Endothelial cell of umbilical vein (primary cell): ENCODE measurements at regions not wholly inside any gene's neighbourhood (a gene's known extent, or its start where the extent isn't known, plus 50 kb on each side); places are given as distances from the start of the nearest gene placed in this dataset.

Experiments
- BruUV-seq: library from RNA; stranded (reverse); fragments of 400-500 nt; replicated peaks from 2 replicates; lab custom pipeline; 2021; lab: Mats Ljungman, UMichigan
- CTCF ChIA-PET: fragments of 300-600, 350-600 bp; sonication (Branson Sonifier 250); formaldehyde crosslinking; loops from one replicate; lab custom pipeline; 2021; ENCODE audit warnings: antibody characterized with exemption, inconsistent platforms; lab: Charles Lee
- POLR2A ChIA-PET: fragments of 300-600, 350-600 bp; sonication (Branson Sonifier 250); formaldehyde crosslinking; loops from one replicate; lab custom pipeline; 2021; ENCODE audit warnings: antibody characterized with exemption, inconsistent platforms; lab: Charles Lee
- DNase-seq: peaks from one replicate; pipeline ENCODE4 v3.0.0-alpha.2; 2011; ENCODE audit warnings: low read depth, low spot score
- FAIRE-seq: peaks from 2 replicates; lab custom pipeline; 2011; peaks lifted over from hg19 to GRCh38; lab: Jason Lieb, UNC
- H2AFZ ChIP-seq: 2 replicates; pipeline ENCODE4 v1.6.0; 2012; ENCODE audit warnings: low read depth, low read length, control low read depth, inconsistent platforms
- H3K27ac ChIP-seq: 2 replicates; pipeline ENCODE4 v1.5.1; 2011; ENCODE audit warnings: low read depth, mild to moderate bottlenecking, control low read depth, low read length, moderate library complexity; ENCODE audit not compliant: insufficient read depth
- H3K27me3 ChIP-seq, 2 experiments: 2 replicates each; pipeline versions ENCODE4 v1.6.0 to v1.6.1; 2011; ENCODE audit warnings: low read length in 2 of 2, mixed read lengths in 1 of 2; ENCODE audit not compliant: control insufficient read depth in 2 of 2, insufficient read depth in 2 of 2
- H3K36me3 ChIP-seq, 2 experiments: 2 replicates in 1 of 2; 3 replicates in 1 of 2; pipeline ENCODE4 v1.5.1; 2011; ENCODE audit warnings: low read length in 2 of 2, mild to moderate bottlenecking in 1 of 2, moderate library complexity in 1 of 2; ENCODE audit not compliant: control insufficient read depth in 2 of 2, insufficient read depth in 2 of 2; ENCODE audit errors: extremely low read depth in 1 of 2
- H3K4me1 ChIP-seq: 3 replicates; pipeline ENCODE4 v1.5.1; 2011; ENCODE audit warnings: mild to moderate bottlenecking, low read length; ENCODE audit not compliant: control insufficient read depth, insufficient read depth; ENCODE audit errors: extremely low read depth
- H3K4me2 ChIP-seq: 2 replicates; pipeline ENCODE4 v1.6.1; 2011; ENCODE audit warnings: low read length, control low read depth, mixed read lengths; ENCODE audit not compliant: insufficient read depth
- H3K4me3 ChIP-seq, 3 experiments: fragments of 200-600 bp in 1 of 3; sonication (generic), shearing (Covaris generic) in 1 of 3; replicated peaks in 1 of 3; 2 replicates each; pipeline ENCODE4 v1.5.1; 2011 to 2016; ENCODE audit warnings: control low read depth in 3 of 3, low read length in 3 of 3, mild to moderate bottlenecking in 2 of 3, inconsistent platforms in 1 of 3, low read depth in 1 of 3, moderate library complexity in 1 of 3; ENCODE audit not compliant: insufficient read depth in 1 of 3
- H3K79me2 ChIP-seq: 2 replicates; pipeline ENCODE4 v1.6.0; 2012; ENCODE audit warnings: low read length, inconsistent platforms; ENCODE audit not compliant: control insufficient read depth, insufficient read depth
- H3K9ac ChIP-seq: replicated peaks from 2 replicates; pipeline ENCODE3; 2011; ENCODE audit warnings: low read length, control low read depth; ENCODE audit not compliant: insufficient read depth; ENCODE audit errors: extremely low read depth
- H3K9me1 ChIP-seq: replicated peaks from 3 replicates; pipeline ENCODE4 v1.6.0; 2011; ENCODE audit warnings: mild to moderate bottlenecking, low read length; ENCODE audit not compliant: control insufficient read depth, insufficient read depth; ENCODE audit errors: extremely low read depth
- H3K9me3 ChIP-seq: replicated peaks from 2 replicates; pipeline ENCODE4 v1.5.1; 2012; ENCODE audit warnings: low read length, inconsistent platforms; ENCODE audit not compliant: control insufficient read depth, insufficient read depth
- H4K20me1 ChIP-seq: replicated peaks from 2 replicates; pipeline ENCODE3; 2011; ENCODE audit warnings: mild to moderate bottlenecking, low read length; ENCODE audit not compliant: control insufficient read depth, insufficient read depth; ENCODE audit errors: extremely low read depth
- EZH2 ChIP-seq: IDR thresholded peaks from 2 replicates; pipeline ENCODE4 v1.6.1; 2012; ENCODE audit warnings: borderline replicate concordance, low read depth, mild to moderate bottlenecking, moderate library complexity, low read length, inconsistent platforms; ENCODE audit not compliant: severe bottlenecking
- FOS ChIP-seq: IDR thresholded peaks from 2 replicates; pipeline ENCODE4 v1.6.1; 2011; ENCODE audit warnings: mild to moderate bottlenecking, low read length, moderate library complexity, borderline replicate concordance; ENCODE audit not compliant: insufficient read depth
- GATA2 ChIP-seq: IDR thresholded peaks from 2 replicates; pipeline ENCODE4 v1.7.0; 2011; ENCODE audit warnings: low read depth, mild to moderate bottlenecking, moderate library complexity, mixed read lengths, low read length; ENCODE audit not compliant: insufficient read length, insufficient read depth
- JUN ChIP-seq: IDR thresholded peaks from 2 replicates; pipeline ENCODE4 v1.6.1; 2011; ENCODE audit warnings: borderline replicate concordance, low read depth; ENCODE audit not compliant: insufficient read length, insufficient read depth
- MAX ChIP-seq: IDR thresholded peaks from 2 replicates; pipeline ENCODE4 v1.6.1; 2011; ENCODE audit not compliant: insufficient read depth, insufficient read length
- MYC ChIP-seq: IDR thresholded peaks from one replicate; pipeline ENCODE4 v1.6.1; 2011; ENCODE audit warnings: mild to moderate bottlenecking, low read depth, low read length
- POLR2A ChIP-seq: IDR thresholded peaks from 2 replicates; pipeline ENCODE4 v1.6.1; 2012; ENCODE audit warnings: low read depth, mild to moderate bottlenecking, control low read depth, low read length
- POLR2AphosphoS5 ChIP-seq: IDR thresholded peaks from 2 replicates; pipeline ENCODE4 v1.6.1; 2012; ENCODE audit warnings: low read depth, mild to moderate bottlenecking, control low read depth, low read length, moderate library complexity; ENCODE audit not compliant: insufficient read depth
- dilution Hi-C: fragments of 300-500 bp; cut with MboI; formaldehyde crosslinking; loops from one replicate; pipeline ENCODE4 v1.15.0; 2019; ENCODE audit warnings: low sequenced_read_pairs; ENCODE audit not compliant: extremely low pct_ligation_motif_present
- intact Hi-C: fragments of 100-400 bp; cut with micrococcal nuclease; formaldehyde crosslinking; loops from one replicate; pipeline ENCODE4 v1.10.0; 2022
- TF ChIP-seq, protein P1 (sequence below), 2 donors: IDR thresholded peaks; 1 replicate in 1 of 2; 2 replicates in 1 of 2; pipeline ENCODE4 v1.5.1; 2011; ENCODE audit warnings: low read length in 2 of 2, mild to moderate bottlenecking in 2 of 2, moderate library complexity in 2 of 2, control low read depth in 1 of 2, inconsistent platforms in 1 of 2, low read depth in 1 of 2; ENCODE audit not compliant: insufficient read depth in 1 of 2; ENCODE audit errors: extremely low read depth in 1 of 2

DNA sequence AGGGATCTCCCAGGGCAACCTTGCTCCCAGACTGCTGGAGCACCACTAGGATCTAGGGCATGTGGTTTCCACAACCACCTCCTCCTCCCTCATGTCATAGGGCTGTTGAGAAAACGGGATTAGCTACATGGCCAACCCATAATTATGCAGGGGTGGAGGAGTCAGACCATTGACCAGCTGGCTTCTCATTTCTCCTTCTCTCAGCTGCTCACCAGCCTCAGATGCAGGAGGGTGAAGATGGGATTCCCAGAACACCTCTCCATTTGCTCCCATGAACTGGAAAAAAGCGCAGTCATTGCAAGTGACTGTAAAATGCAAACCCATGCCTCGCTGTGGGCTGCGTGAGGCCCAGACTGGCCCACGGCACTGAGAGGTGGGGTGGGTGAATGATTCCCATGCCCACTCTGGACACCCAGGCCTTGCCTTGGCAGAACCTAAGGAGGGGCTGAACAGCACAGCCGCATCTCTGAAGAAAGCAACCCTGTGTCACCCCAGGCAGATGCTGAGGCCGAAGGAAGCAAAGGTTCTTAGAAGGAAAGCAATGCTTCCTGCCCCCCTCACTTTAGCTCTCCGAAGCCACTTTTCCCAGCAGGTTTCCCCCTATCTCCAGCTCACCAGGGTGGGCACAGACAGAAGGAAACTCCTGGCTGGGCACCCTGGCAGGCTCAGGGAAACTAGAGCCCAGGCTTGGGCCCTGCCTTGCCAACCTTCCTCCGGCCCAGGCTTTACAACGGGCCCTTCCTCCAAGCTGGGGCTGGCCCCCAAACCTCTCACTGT is 69.6 kb upstream of the RTN4 start:
- BruUV-seq = no TSS peak
- Histone ChIP-seq H2AFZ (no peak overlapping the region), H3K4me3 (no peak overlapping the region), H3K36me3 (no peaks in the 10 kb centered on the region), H3K9ac (no peak overlapping the region), H3K4me1 (peaks cover 9% of the 10 kb centered on the region), H4K20me1 (no peaks in the 10 kb centered on the region), H3K4me2 (no peak overlapping the region), H3K9me3 (no peaks in the 10 kb centered on the region), H3K9me1 (no peaks in the 10 kb centered on the region), H3K27me3 (no peaks in the 10 kb centered on the region), H3K79me2 (no peaks in the 10 kb centered on the region), H3K27ac (no peak overlapping the region)
- intact Hi-C loops (no loop called here), dilution Hi-C loops (no loop called here)
- ChIA-PET CTCF (interaction anchor here (0.9 to 1.1 kb wide), 4 partner anchors 8 to 105 kb away, joined by 3 read pairs; no protein-coding TSS in a partner anchor), POLR2A (no interaction called here)
- no peak for TF ChIP-seq MYC
- no peak for TF ChIP-seq MAX
- no peak for TF ChIP-seq JUN
- TF ChIP-seq, protein P1, sequence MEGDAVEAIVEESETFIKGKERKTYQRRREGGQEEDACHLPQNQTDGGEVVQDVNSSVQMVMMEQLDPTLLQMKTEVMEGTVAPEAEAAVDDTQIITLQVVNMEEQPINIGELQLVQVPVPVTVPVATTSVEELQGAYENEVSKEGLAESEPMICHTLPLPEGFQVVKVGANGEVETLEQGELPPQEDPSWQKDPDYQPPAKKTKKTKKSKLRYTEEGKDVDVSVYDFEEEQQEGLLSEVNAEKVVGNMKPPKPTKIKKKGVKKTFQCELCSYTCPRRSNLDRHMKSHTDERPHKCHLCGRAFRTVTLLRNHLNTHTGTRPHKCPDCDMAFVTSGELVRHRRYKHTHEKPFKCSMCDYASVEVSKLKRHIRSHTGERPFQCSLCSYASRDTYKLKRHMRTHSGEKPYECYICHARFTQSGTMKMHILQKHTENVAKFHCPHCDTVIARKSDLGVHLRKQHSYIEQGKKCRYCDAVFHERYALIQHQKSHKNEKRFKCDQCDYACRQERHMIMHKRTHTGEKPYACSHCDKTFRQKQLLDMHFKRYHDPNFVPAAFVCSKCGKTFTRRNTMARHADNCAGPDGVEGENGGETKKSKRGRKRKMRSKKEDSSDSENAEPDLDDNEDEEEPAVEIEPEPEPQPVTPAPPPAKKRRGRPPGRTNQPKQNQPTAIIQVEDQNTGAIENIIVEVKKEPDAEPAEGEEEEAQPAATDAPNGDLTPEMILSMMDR (IDR thresholded peaks at IDR 0.05; ENCODE audit: extremely low read depth in 1 of 2, insufficient read depth in 1 of 2, low read depth in 1 of 2, low read length in 2 of 2) = no peak
- no peak for TF ChIP-seq EZH2
- no peak for TF ChIP-seq GATA2
- no peak for TF ChIP-seq POLR2A
- no peak for TF ChIP-seq POLR2AphosphoS5
- no peak for TF ChIP-seq FOS
- no peak for FAIRE-seq
- DNase-seq = no peak
